SU-DHL-6 (cell line): ENCODE measurements at regions not wholly inside any gene's neighbourhood (a gene's known extent, or its start where the extent isn't known, plus 50 kb on each side); places are given as distances from the start of the nearest gene placed in this dataset.

ENCODE experiments used
- EZH2phosphoT487 ChIP-seq: fragments of 200-600 bp; sonication (generic), shearing (Covaris generic); conservative IDR thresholded peaks from 2 replicates; pipeline ENCODE4 v1.6.1; 2018; ENCODE audit warnings: mild to moderate bottlenecking, antibody characterized with exemption, low read length, moderate library complexity, mixed read lengths
- TF ChIP-seq, protein P1 (sequence below): fragments of 200-600 bp; sonication (generic); IDR thresholded peaks from one replicate; pipeline ENCODE4 v1.5.1; 2017; ENCODE audit warnings: antibody characterized with exemption, mild to moderate bottlenecking, low read length, moderate library complexity; ENCODE audit not compliant: insufficient read depth, poor library complexity, severe bottlenecking

DNA sequence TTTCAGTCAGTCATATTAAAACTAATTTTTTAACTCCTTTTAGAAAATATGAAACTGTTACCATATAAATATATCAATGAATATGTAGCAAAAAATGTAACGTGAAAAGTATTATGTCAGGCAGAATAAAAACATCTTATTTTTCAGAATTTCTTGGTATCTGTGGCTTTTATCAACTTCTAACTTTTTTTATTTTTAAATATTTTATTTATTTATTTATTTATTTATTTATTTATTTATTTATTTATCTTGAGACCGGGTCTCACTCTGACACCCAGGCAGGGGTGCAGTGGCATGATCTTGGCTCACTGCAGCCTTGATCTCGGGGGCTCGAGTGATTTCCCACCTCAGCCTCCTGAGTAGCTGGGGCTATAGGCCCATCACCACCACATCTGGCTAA is 87.6 kb downstream of the C21orf91 start:
- TF ChIP-seq, protein P1, sequence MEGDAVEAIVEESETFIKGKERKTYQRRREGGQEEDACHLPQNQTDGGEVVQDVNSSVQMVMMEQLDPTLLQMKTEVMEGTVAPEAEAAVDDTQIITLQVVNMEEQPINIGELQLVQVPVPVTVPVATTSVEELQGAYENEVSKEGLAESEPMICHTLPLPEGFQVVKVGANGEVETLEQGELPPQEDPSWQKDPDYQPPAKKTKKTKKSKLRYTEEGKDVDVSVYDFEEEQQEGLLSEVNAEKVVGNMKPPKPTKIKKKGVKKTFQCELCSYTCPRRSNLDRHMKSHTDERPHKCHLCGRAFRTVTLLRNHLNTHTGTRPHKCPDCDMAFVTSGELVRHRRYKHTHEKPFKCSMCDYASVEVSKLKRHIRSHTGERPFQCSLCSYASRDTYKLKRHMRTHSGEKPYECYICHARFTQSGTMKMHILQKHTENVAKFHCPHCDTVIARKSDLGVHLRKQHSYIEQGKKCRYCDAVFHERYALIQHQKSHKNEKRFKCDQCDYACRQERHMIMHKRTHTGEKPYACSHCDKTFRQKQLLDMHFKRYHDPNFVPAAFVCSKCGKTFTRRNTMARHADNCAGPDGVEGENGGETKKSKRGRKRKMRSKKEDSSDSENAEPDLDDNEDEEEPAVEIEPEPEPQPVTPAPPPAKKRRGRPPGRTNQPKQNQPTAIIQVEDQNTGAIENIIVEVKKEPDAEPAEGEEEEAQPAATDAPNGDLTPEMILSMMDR, result no peak
- TF ChIP-seq EZH2phosphoT487, result no peak
